ENCODE measurements at regions not wholly inside any gene's neighbourhood (a gene's known extent, or its start where the extent isn't known, plus 50 kb on each side); places are given as distances from the start of the nearest gene placed in this dataset.

DNA sequence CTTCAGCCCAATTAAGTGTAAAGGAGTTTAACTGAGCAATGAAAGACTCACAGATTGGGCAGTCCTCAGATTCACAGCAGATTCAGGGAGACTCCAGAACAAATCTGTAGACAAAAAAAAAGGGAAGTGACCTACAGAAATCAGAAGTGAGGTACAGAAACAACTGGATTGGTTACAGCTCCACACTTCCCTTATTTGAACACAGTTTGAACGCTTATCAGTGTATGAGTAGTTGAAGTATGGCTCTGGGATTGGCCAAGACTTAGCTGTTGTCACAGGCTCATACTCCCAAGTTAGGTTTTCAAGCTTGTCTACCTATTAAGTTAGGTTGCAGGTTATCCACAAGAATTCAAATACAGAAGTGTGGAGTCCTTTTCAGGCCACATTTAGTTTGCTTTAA, 112.4 kb upstream of the ELOVL6 start:
- TF ChIP-seq CTCF (conservative IDR thresholded peaks at IDR 0.05; ENCODE audit: low read depth, low read length), result no peak
- no peak for TF ChIP-seq EZH2 (IDR thresholded peaks at IDR 0.05; ENCODE audit: borderline replicate concordance, low read depth, low read length, poor library complexity, severe bottlenecking)

Data from A673 (cell line).